DND-41 (cell line): ENCODE measurements at regions not wholly inside any gene's neighbourhood (a gene's known extent, or its start where the extent isn't known, plus 50 kb on each side); places are given as distances from the start of the nearest gene placed in this dataset.

Experiments
- EZH2 ChIP-seq: IDR thresholded peaks from 3 replicates; pipeline ENCODE4 v1.6.1; 2012; ENCODE audit warnings: borderline replicate concordance, low read depth, mild to moderate bottlenecking, moderate library complexity, low read length, inconsistent platforms; ENCODE audit not compliant: severe bottlenecking
- TF ChIP-seq, protein P1 (sequence below): IDR thresholded peaks from 2 replicates; pipeline ENCODE4 v1.5.1; 2012; ENCODE audit warnings: borderline replicate concordance, low read length, moderate library complexity, mild to moderate bottlenecking; ENCODE audit not compliant: poor library complexity, severe bottlenecking; ENCODE audit errors: extremely low read depth

DNA sequence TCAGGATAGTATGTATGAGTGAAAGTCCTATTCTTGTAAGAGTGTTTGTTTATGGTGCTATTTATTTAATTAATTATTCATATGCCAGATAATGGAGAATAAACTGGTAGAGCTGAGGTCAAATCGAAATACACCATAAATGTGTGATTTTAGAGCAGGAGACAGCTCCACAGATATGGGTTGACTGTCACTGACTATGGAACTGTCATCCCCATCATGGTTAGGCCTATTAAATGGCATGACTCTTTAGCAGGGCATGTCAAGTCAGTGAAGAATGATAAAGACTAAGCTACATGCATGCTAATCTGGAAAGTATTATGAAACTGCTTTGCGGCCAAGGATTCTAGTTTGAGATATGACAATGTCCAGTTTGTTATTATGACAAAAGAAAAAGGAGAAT, 658.6 kb downstream of the ISL1 start:
- TF ChIP-seq, protein P1, sequence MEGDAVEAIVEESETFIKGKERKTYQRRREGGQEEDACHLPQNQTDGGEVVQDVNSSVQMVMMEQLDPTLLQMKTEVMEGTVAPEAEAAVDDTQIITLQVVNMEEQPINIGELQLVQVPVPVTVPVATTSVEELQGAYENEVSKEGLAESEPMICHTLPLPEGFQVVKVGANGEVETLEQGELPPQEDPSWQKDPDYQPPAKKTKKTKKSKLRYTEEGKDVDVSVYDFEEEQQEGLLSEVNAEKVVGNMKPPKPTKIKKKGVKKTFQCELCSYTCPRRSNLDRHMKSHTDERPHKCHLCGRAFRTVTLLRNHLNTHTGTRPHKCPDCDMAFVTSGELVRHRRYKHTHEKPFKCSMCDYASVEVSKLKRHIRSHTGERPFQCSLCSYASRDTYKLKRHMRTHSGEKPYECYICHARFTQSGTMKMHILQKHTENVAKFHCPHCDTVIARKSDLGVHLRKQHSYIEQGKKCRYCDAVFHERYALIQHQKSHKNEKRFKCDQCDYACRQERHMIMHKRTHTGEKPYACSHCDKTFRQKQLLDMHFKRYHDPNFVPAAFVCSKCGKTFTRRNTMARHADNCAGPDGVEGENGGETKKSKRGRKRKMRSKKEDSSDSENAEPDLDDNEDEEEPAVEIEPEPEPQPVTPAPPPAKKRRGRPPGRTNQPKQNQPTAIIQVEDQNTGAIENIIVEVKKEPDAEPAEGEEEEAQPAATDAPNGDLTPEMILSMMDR = no peak
- TF ChIP-seq EZH2 = no peak
